Esophagus muscularis mucosa (tissue), 4 donors: ENCODE measurements at regions not wholly inside any gene's neighbourhood (a gene's known extent, or its start where the extent isn't known, plus 50 kb on each side); places are given as distances from the start of the nearest gene placed in this dataset.
A peak's percentile ranks its signal among the peaks of the same experiment; 100 is the strongest.

Source experiments
- DNase-seq: peaks from one replicate; pipeline ENCODE4 v3.0.0-alpha.2; 2017; ENCODE audit errors: extremely low spot score
- H3K27ac ChIP-seq, 4 donors: fragments of 200-600 bp; sonication (generic); replicated peaks in 1 of 4; 1 replicate in 3 of 4; 2 replicates in 1 of 4; pipeline ENCODE4 v1.5.1; 2016 to 2019; ENCODE audit warnings: mild to moderate bottlenecking in 1 of 4
- H3K27me3 ChIP-seq, 4 donors: fragments of 200-600 bp; sonication (generic); one replicate each; pipeline versions ENCODE4 v1.5.1 to v1.6.0; 2016 to 2019
- H3K36me3 ChIP-seq, 4 donors: fragments of 200-600 bp; sonication (generic); one replicate each; pipeline ENCODE4 v1.5.1; 2016 to 2019
- H3K4me1 ChIP-seq, 4 donors: fragments of 200-600 bp; sonication (generic); one replicate each; pipeline ENCODE4 v1.5.1; 2016 to 2019
- H3K4me3 ChIP-seq, 4 donors: fragments of 200-600 bp; sonication (generic); 1 replicate in 2 of 4; 2 replicates in 2 of 4; pipeline ENCODE4 v1.5.1; 2016 to 2019; ENCODE audit warnings: mild to moderate bottlenecking in 4 of 4, moderate library complexity in 1 of 4
- H3K9me3 ChIP-seq, 4 donors: fragments of 200-600 bp; sonication (generic); 1 replicate in 3 of 4; 2 replicates in 1 of 4; pipeline ENCODE4 v1.5.1; 2016 to 2019
- EP300 ChIP-seq: sonication (generic); formaldehyde crosslinking; IDR thresholded peaks from one replicate; pipeline ENCODE4 v1.6.1; 2017; ENCODE audit warnings: antibody characterized with exemption
- POLR2A ChIP-seq: fragments of 450-650 bp; IDR thresholded peaks from one replicate; pipeline ENCODE4 v1.6.1; 2017; ENCODE audit warnings: antibody characterized with exemption, moderate library complexity, mild to moderate bottlenecking, low read depth
- POLR2AphosphoS5 ChIP-seq, 2 donors: sonication (generic); formaldehyde crosslinking; IDR thresholded peaks; one replicate each; pipeline ENCODE4 v1.6.1; 2017; ENCODE audit warnings: antibody characterized with exemption in 2 of 2
- WGBS: methylation state at CpG from one replicate; pipeline ENCODE4 v1.1.5; 2018; 5-methylcytosine and 5-hydroxymethylcytosine counted together
- intact Hi-C: fragments of 100-400 bp; cut with DNase I; formaldehyde crosslinking; loops from one replicate; pipeline ENCODE4 v1.15.1; 2023
- TF ChIP-seq, protein P1 (sequence below), 3 experiments: fragments of 200-600 bp in 2 of 3; fragments of 450-650 bp in 1 of 3; sonication (generic) in 2 of 3; IDR thresholded peaks; one replicate each; pipeline ENCODE4 v1.5.1; 2017 to 2019; ENCODE audit warnings: antibody characterized with exemption in 3 of 3, mild to moderate bottlenecking in 2 of 3, moderate library complexity in 1 of 3

GRCh38 chr4:175559126-175559525, 252.9 kb downstream of the GPM6A start:
- no peaks in the 10 kb centered on the region for H3K27me3 ChIP-seq
- no peaks in the 10 kb centered on the region for H3K36me3 ChIP-seq
- intact Hi-C loops = loop anchor here (10.0 kb wide), 1 partner anchor 566 kb away; no protein-coding TSS in a partner anchor
- TF ChIP-seq, protein P1, sequence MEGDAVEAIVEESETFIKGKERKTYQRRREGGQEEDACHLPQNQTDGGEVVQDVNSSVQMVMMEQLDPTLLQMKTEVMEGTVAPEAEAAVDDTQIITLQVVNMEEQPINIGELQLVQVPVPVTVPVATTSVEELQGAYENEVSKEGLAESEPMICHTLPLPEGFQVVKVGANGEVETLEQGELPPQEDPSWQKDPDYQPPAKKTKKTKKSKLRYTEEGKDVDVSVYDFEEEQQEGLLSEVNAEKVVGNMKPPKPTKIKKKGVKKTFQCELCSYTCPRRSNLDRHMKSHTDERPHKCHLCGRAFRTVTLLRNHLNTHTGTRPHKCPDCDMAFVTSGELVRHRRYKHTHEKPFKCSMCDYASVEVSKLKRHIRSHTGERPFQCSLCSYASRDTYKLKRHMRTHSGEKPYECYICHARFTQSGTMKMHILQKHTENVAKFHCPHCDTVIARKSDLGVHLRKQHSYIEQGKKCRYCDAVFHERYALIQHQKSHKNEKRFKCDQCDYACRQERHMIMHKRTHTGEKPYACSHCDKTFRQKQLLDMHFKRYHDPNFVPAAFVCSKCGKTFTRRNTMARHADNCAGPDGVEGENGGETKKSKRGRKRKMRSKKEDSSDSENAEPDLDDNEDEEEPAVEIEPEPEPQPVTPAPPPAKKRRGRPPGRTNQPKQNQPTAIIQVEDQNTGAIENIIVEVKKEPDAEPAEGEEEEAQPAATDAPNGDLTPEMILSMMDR (IDR thresholded peaks at IDR 0.05) = no peak
- no peak for TF ChIP-seq POLR2AphosphoS5 (IDR thresholded peaks at IDR 0.05)
- DNase-seq = no peak
- no peak overlapping the region for H3K27ac ChIP-seq
- no peak overlapping the region for H3K4me3 ChIP-seq
- 73% methylated on average over 6 of the region's 6 CpGs for WGBS
- no peaks in the 10 kb centered on the region for H3K9me3 ChIP-seq
- H3K4me1 ChIP-seq = no peaks in the 10 kb centered on the region

GRCh38 chr4:175559526-175559925, 252.5 kb downstream of the GPM6A start:
- TF ChIP-seq POLR2A = no peak
- TF ChIP-seq, protein P1 (IDR thresholded peaks at IDR 0.05) = no peak
- no peak for TF ChIP-seq EP300
- no peak for TF ChIP-seq POLR2AphosphoS5 (IDR thresholded peaks at IDR 0.05)
- Histone ChIP-seq H3K4me1 (no peaks in the 10 kb centered on the region), H3K9me3 (no peaks in the 10 kb centered on the region), H3K27ac (no peak overlapping the region), H3K36me3 (no peaks in the 10 kb centered on the region), H3K27me3 (no peaks in the 10 kb centered on the region), H3K4me3 (no peak overlapping the region)
- 72% methylated on average over 2 of the region's 2 CpGs for WGBS
- intact Hi-C loops = loop anchor here (10.0 kb wide), 1 partner anchor 565 kb away; no protein-coding TSS in a partner anchor
- no peak for DNase-seq

- intact Hi-C loops = loop anchor here (5.0 to 10.0 kb wide), 3 partner anchors 332 to 782 kb away; no protein-coding TSS in a partner anchor
- H3K36me3 ChIP-seq = no peaks in the 10 kb centered on the region
- DNase-seq = no peak
- H3K9me3 ChIP-seq = no peaks in the 10 kb centered on the region
- WGBS = 9% methylated on average over 1 of the region's 1 CpG
- no peaks in the 10 kb centered on the region for H3K4me1 ChIP-seq
- no peaks in the 10 kb centered on the region for H3K27me3 ChIP-seq
- H3K4me3 ChIP-seq = no peak overlapping the region
- TF ChIP-seq POLR2A = no peak
- TF ChIP-seq, protein P1 (IDR thresholded peaks at IDR 0.05) = peak; percentile 46 to 57 (median 56)
- no peak overlapping the region for H3K27ac ChIP-seq
Measured at GRCh38 chr4:175560604-175561003, 251.5 kb downstream of the GPM6A start.

DNA sequence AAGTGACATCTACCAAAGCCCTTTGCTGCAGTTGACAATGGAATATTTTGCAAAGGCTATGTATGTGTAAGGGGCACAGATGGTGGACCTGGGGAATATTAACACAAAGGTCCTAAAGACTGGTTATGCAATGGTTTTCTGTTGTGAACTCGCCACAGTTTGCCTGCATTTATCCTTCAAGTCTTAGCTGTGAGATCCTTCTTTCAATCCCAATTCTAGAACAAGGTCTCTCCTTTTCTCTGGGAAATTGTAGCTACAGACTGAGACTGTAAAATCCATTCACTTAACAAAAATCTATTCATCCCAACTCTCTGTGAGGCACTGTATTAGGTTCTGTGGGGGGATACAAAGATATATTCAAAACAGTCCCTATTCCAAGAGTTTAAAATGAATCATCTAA, 250.4 kb downstream of the GPM6A start:
- 93% methylated on average over 1 of the region's 1 CpG for WGBS
- H3K27me3 ChIP-seq = no peaks in the 10 kb centered on the region

More for the DNA sequence above, 250.4 kb downstream of the GPM6A start:
- Histone ChIP-seq H3K27ac (no peak overlapping the region), H3K4me1 (no peaks in the 10 kb centered on the region), H3K9me3 (no peaks in the 10 kb centered on the region), H3K4me3 (no peak overlapping the region), H3K36me3 (no peaks in the 10 kb centered on the region)
- TF ChIP-seq, protein P1 (IDR thresholded peaks at IDR 0.05) = no peak
- TF ChIP-seq POLR2AphosphoS5 (IDR thresholded peaks at IDR 0.05) (no peak), EP300 (no peak), POLR2A (no peak)
- intact Hi-C loops = loop anchor here (5.0 to 10.0 kb wide), 3 partner anchors 331 to 781 kb away; no protein-coding TSS in a partner anchor
- DNase-seq = no peak
